Endothelial cell of umbilical vein (primary cell): ENCODE measurements at regions not wholly inside any gene's neighbourhood (a gene's known extent, or its start where the extent isn't known, plus 50 kb on each side); places are given as distances from the start of the nearest gene placed in this dataset.

Source experiments
- BruUV-seq: library from RNA; stranded (reverse); fragments of 400-500 nt; replicated peaks from 2 replicates; lab custom pipeline; 2021; lab: Mats Ljungman, UMichigan
- CTCF ChIA-PET: fragments of 300-600, 350-600 bp; sonication (Branson Sonifier 250); formaldehyde crosslinking; loops from one replicate; lab custom pipeline; 2021; ENCODE audit warnings: antibody characterized with exemption, inconsistent platforms; lab: Charles Lee
- POLR2A ChIA-PET: fragments of 300-600, 350-600 bp; sonication (Branson Sonifier 250); formaldehyde crosslinking; loops from one replicate; lab custom pipeline; 2021; ENCODE audit warnings: antibody characterized with exemption, inconsistent platforms; lab: Charles Lee
- DNase-seq: peaks from one replicate; pipeline ENCODE4 v3.0.0-alpha.2; 2011; ENCODE audit warnings: low read depth, low spot score
- FAIRE-seq: peaks from 2 replicates; lab custom pipeline; 2011; peaks lifted over from hg19 to GRCh38; lab: Jason Lieb, UNC
- H2AFZ ChIP-seq: 2 replicates; pipeline ENCODE4 v1.6.0; 2012; ENCODE audit warnings: low read depth, low read length, control low read depth, inconsistent platforms
- H3K27ac ChIP-seq: 2 replicates; pipeline ENCODE4 v1.5.1; 2011; ENCODE audit warnings: low read depth, mild to moderate bottlenecking, control low read depth, low read length, moderate library complexity; ENCODE audit not compliant: insufficient read depth
- H3K27me3 ChIP-seq, 2 experiments: 2 replicates each; pipeline versions ENCODE4 v1.6.0 to v1.6.1; 2011; ENCODE audit warnings: low read length in 2 of 2, mixed read lengths in 1 of 2; ENCODE audit not compliant: control insufficient read depth in 2 of 2, insufficient read depth in 2 of 2
- H3K36me3 ChIP-seq, 2 experiments: 2 replicates in 1 of 2; 3 replicates in 1 of 2; pipeline ENCODE4 v1.5.1; 2011; ENCODE audit warnings: low read length in 2 of 2, mild to moderate bottlenecking in 1 of 2, moderate library complexity in 1 of 2; ENCODE audit not compliant: control insufficient read depth in 2 of 2, insufficient read depth in 2 of 2; ENCODE audit errors: extremely low read depth in 1 of 2
- H3K4me1 ChIP-seq: 3 replicates; pipeline ENCODE4 v1.5.1; 2011; ENCODE audit warnings: mild to moderate bottlenecking, low read length; ENCODE audit not compliant: control insufficient read depth, insufficient read depth; ENCODE audit errors: extremely low read depth
- H3K4me2 ChIP-seq: 2 replicates; pipeline ENCODE4 v1.6.1; 2011; ENCODE audit warnings: low read length, control low read depth, mixed read lengths; ENCODE audit not compliant: insufficient read depth
- H3K4me3 ChIP-seq, 3 experiments: fragments of 200-600 bp in 1 of 3; sonication (generic), shearing (Covaris generic) in 1 of 3; replicated peaks in 1 of 3; 2 replicates each; pipeline ENCODE4 v1.5.1; 2011 to 2016; ENCODE audit warnings: control low read depth in 3 of 3, low read length in 3 of 3, mild to moderate bottlenecking in 2 of 3, inconsistent platforms in 1 of 3, low read depth in 1 of 3, moderate library complexity in 1 of 3; ENCODE audit not compliant: insufficient read depth in 1 of 3
- H3K79me2 ChIP-seq: 2 replicates; pipeline ENCODE4 v1.6.0; 2012; ENCODE audit warnings: low read length, inconsistent platforms; ENCODE audit not compliant: control insufficient read depth, insufficient read depth
- H3K9ac ChIP-seq: replicated peaks from 2 replicates; pipeline ENCODE3; 2011; ENCODE audit warnings: low read length, control low read depth; ENCODE audit not compliant: insufficient read depth; ENCODE audit errors: extremely low read depth
- H3K9me1 ChIP-seq: replicated peaks from 3 replicates; pipeline ENCODE4 v1.6.0; 2011; ENCODE audit warnings: mild to moderate bottlenecking, low read length; ENCODE audit not compliant: control insufficient read depth, insufficient read depth; ENCODE audit errors: extremely low read depth
- H3K9me3 ChIP-seq: replicated peaks from 2 replicates; pipeline ENCODE4 v1.5.1; 2012; ENCODE audit warnings: low read length, inconsistent platforms; ENCODE audit not compliant: control insufficient read depth, insufficient read depth
- H4K20me1 ChIP-seq: replicated peaks from 2 replicates; pipeline ENCODE3; 2011; ENCODE audit warnings: mild to moderate bottlenecking, low read length; ENCODE audit not compliant: control insufficient read depth, insufficient read depth; ENCODE audit errors: extremely low read depth
- EZH2 ChIP-seq: IDR thresholded peaks from 2 replicates; pipeline ENCODE4 v1.6.1; 2012; ENCODE audit warnings: borderline replicate concordance, low read depth, mild to moderate bottlenecking, moderate library complexity, low read length, inconsistent platforms; ENCODE audit not compliant: severe bottlenecking
- FOS ChIP-seq: IDR thresholded peaks from 2 replicates; pipeline ENCODE4 v1.6.1; 2011; ENCODE audit warnings: mild to moderate bottlenecking, low read length, moderate library complexity, borderline replicate concordance; ENCODE audit not compliant: insufficient read depth
- GATA2 ChIP-seq: IDR thresholded peaks from 2 replicates; pipeline ENCODE4 v1.7.0; 2011; ENCODE audit warnings: low read depth, mild to moderate bottlenecking, moderate library complexity, mixed read lengths, low read length; ENCODE audit not compliant: insufficient read length, insufficient read depth
- JUN ChIP-seq: IDR thresholded peaks from 2 replicates; pipeline ENCODE4 v1.6.1; 2011; ENCODE audit warnings: borderline replicate concordance, low read depth; ENCODE audit not compliant: insufficient read length, insufficient read depth
- MYC ChIP-seq: IDR thresholded peaks from one replicate; pipeline ENCODE4 v1.6.1; 2011; ENCODE audit warnings: mild to moderate bottlenecking, low read depth, low read length
- POLR2A ChIP-seq: IDR thresholded peaks from 2 replicates; pipeline ENCODE4 v1.6.1; 2012; ENCODE audit warnings: low read depth, mild to moderate bottlenecking, control low read depth, low read length
- POLR2AphosphoS5 ChIP-seq: IDR thresholded peaks from 2 replicates; pipeline ENCODE4 v1.6.1; 2012; ENCODE audit warnings: low read depth, mild to moderate bottlenecking, control low read depth, low read length, moderate library complexity; ENCODE audit not compliant: insufficient read depth
- dilution Hi-C: fragments of 300-500 bp; cut with MboI; formaldehyde crosslinking; loops from one replicate; pipeline ENCODE4 v1.15.0; 2019; ENCODE audit warnings: low sequenced_read_pairs; ENCODE audit not compliant: extremely low pct_ligation_motif_present
- intact Hi-C: fragments of 100-400 bp; cut with micrococcal nuclease; formaldehyde crosslinking; loops from one replicate; pipeline ENCODE4 v1.10.0; 2022
- TF ChIP-seq, protein P1 (sequence below), 2 donors: IDR thresholded peaks; 1 replicate in 1 of 2; 2 replicates in 1 of 2; pipeline ENCODE4 v1.5.1; 2011; ENCODE audit warnings: low read length in 2 of 2, mild to moderate bottlenecking in 2 of 2, moderate library complexity in 2 of 2, control low read depth in 1 of 2, inconsistent platforms in 1 of 2, low read depth in 1 of 2; ENCODE audit not compliant: insufficient read depth in 1 of 2; ENCODE audit errors: extremely low read depth in 1 of 2
- TF ChIP-seq, protein P2 (sequence below): IDR thresholded peaks from 2 replicates; pipeline ENCODE4 v1.6.1; 2011; ENCODE audit not compliant: insufficient read depth, insufficient read length

DNA sequence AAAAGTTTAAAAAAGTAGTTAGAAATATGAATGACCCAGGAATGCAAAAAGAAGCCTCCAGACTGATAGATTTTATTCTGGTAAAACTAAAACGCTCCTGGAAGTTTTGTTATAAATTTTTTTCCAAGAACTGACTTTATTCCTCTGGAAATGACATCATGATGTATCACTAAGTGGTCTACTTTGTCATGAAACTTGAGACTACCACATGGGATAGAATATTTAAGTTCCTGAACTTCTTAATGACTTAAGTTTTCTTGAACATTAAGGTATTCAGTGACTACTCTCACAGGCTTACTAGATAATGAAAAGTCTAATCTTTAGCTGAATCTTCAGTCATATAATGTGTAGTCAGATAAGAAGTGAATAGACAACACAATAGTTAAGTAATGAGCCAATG lies 842.2 kb downstream of the USP25 start:
- dilution Hi-C loops: no loop called here
- FAIRE-seq: no peak

More for the DNA sequence above, 842.2 kb downstream of the USP25 start:
- Histone ChIP-seq H3K27me3 (no peaks in the 10 kb centered on the region), H4K20me1 (no peaks in the 10 kb centered on the region), H3K4me1 (peaks cover 18% of the 10 kb centered on the region), H3K4me3 (no peak overlapping the region), H3K27ac (no peak overlapping the region), H3K79me2 (no peaks in the 10 kb centered on the region), H3K9ac (no peak overlapping the region), H3K36me3 (no peaks in the 10 kb centered on the region), H3K9me3 (no peaks in the 10 kb centered on the region), H3K9me1 (no peaks in the 10 kb centered on the region), H2AFZ (no peak overlapping the region), H3K4me2 (no peak overlapping the region)
- intact Hi-C loops: no loop called here
- TF ChIP-seq, protein P1, sequence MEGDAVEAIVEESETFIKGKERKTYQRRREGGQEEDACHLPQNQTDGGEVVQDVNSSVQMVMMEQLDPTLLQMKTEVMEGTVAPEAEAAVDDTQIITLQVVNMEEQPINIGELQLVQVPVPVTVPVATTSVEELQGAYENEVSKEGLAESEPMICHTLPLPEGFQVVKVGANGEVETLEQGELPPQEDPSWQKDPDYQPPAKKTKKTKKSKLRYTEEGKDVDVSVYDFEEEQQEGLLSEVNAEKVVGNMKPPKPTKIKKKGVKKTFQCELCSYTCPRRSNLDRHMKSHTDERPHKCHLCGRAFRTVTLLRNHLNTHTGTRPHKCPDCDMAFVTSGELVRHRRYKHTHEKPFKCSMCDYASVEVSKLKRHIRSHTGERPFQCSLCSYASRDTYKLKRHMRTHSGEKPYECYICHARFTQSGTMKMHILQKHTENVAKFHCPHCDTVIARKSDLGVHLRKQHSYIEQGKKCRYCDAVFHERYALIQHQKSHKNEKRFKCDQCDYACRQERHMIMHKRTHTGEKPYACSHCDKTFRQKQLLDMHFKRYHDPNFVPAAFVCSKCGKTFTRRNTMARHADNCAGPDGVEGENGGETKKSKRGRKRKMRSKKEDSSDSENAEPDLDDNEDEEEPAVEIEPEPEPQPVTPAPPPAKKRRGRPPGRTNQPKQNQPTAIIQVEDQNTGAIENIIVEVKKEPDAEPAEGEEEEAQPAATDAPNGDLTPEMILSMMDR (IDR thresholded peaks at IDR 0.05; ENCODE audit: extremely low read depth in 1 of 2, insufficient read depth in 1 of 2, low read depth in 1 of 2, low read length in 2 of 2): no peak
- TF ChIP-seq FOS (peak; percentile 33), GATA2 (peak; percentile 7), EZH2 (no peak), POLR2AphosphoS5 (no peak), POLR2A (no peak), JUN (no peak), MYC (no peak)
- TF ChIP-seq, protein P2, sequence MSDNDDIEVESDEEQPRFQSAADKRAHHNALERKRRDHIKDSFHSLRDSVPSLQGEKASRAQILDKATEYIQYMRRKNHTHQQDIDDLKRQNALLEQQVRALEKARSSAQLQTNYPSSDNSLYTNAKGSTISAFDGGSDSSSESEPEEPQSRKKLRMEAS: no peak
- DNase-seq: no peak
- no TSS peak for BruUV-seq
- POLR2A ChIA-PET: no interaction called here
- CTCF ChIA-PET: interaction anchor here (2.3 kb wide), 1 partner anchor 11 kb away, joined by 13 read pairs; no protein-coding TSS in a partner anchor
